DOHH2 (cell line): ENCODE measurements at regions not wholly inside any gene's neighbourhood (a gene's known extent, or its start where the extent isn't known, plus 50 kb on each side); places are given as distances from the start of the nearest gene placed in this dataset.

Experiments
- EZH2phosphoT487 ChIP-seq: fragments of 200-600 bp; sonication (generic); IDR thresholded peaks from 2 replicates; pipeline ENCODE4 v1.6.1; 2017; ENCODE audit warnings: borderline replicate concordance, mild to moderate bottlenecking, antibody characterized with exemption, low read length, moderate library complexity, mixed read lengths
- TF ChIP-seq, protein P1 (sequence below): fragments of 200-600 bp; sonication (generic); IDR thresholded peaks from one replicate; pipeline ENCODE4 v1.5.1; 2014; ENCODE audit warnings: antibody characterized with exemption, mild to moderate bottlenecking, low read depth, low read length; ENCODE audit not compliant: poor library complexity, severe bottlenecking

DNA sequence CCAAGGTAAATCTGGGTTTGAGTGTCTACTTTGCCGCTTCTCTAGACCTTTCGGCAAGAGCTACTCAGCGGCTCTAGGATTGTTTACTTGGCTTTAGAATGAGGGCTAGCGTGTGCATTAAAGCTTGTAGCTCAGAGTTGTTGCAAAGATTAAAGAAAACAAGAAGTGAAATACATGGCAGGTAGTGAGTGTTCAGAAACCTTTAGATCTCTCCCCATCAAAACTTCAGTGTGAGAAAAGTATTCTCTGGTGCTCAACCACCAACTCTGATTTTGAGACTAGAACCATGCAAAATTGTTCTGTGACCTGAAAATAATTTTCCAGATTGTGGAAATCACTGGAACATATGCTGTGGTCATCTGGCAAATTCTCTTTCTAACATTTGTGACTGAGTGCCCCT lies 512.0 kb downstream of the CMPK2 start:
- TF ChIP-seq EZH2phosphoT487, result no peak
- TF ChIP-seq, protein P1, sequence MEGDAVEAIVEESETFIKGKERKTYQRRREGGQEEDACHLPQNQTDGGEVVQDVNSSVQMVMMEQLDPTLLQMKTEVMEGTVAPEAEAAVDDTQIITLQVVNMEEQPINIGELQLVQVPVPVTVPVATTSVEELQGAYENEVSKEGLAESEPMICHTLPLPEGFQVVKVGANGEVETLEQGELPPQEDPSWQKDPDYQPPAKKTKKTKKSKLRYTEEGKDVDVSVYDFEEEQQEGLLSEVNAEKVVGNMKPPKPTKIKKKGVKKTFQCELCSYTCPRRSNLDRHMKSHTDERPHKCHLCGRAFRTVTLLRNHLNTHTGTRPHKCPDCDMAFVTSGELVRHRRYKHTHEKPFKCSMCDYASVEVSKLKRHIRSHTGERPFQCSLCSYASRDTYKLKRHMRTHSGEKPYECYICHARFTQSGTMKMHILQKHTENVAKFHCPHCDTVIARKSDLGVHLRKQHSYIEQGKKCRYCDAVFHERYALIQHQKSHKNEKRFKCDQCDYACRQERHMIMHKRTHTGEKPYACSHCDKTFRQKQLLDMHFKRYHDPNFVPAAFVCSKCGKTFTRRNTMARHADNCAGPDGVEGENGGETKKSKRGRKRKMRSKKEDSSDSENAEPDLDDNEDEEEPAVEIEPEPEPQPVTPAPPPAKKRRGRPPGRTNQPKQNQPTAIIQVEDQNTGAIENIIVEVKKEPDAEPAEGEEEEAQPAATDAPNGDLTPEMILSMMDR, result no peak
